RWPE2 (cell line): ENCODE measurements at regions not wholly inside any gene's neighbourhood (a gene's known extent, or its start where the extent isn't known, plus 50 kb on each side); places are given as distances from the start of the nearest gene placed in this dataset.

Experiments used
- ATAC-seq: fragments of 200-7000 bp; cut with Tn5 transposase; 3 replicates; pipeline ENCODE4 v1.9.1; 2021; ENCODE audit warnings: low read depth
- DNase-seq: peaks from one replicate; pipeline ENCODE4 v3.0.0-alpha.2; 2020; ENCODE audit warnings: low spot score
- H3K27ac ChIP-seq: fragments of 450-650 bp; 2 replicates; pipeline ENCODE4 v1.5.1; 2017; ENCODE audit warnings: mild to moderate bottlenecking; ENCODE audit not compliant: poor library complexity, severe bottlenecking
- H3K27me3 ChIP-seq: fragments of 250-450 bp; sonication (Bioruptor Pico); 2 replicates; pipeline ENCODE4 v1.5.1; 2021; ENCODE audit warnings: mild to moderate bottlenecking, moderate library complexity; ENCODE audit not compliant: insufficient read depth, poor library complexity, severe bottlenecking
- H3K36me3 ChIP-seq: fragments of 250-450 bp; sonication (Bioruptor Pico); 2 replicates; pipeline ENCODE4 v1.5.1; 2020; ENCODE audit warnings: low read depth, mild to moderate bottlenecking, moderate library complexity
- H3K4me1 ChIP-seq: fragments of 250-450 bp; sonication (Bioruptor Pico); 2 replicates; pipeline ENCODE4 v1.5.1; 2021; ENCODE audit warnings: mild to moderate bottlenecking, moderate library complexity; ENCODE audit not compliant: insufficient read depth, poor library complexity, severe bottlenecking
- H3K4me3 ChIP-seq: fragments of 250-450 bp; sonication (Bioruptor Pico); 2 replicates; pipeline ENCODE4 v1.5.1; 2021; ENCODE audit warnings: mild to moderate bottlenecking, moderate library complexity; ENCODE audit not compliant: severe bottlenecking
- H3K9me3 ChIP-seq: fragments of 250-450 bp; sonication (Bioruptor Pico); 2 replicates; pipeline ENCODE4 v1.5.1; 2021; ENCODE audit warnings: mild to moderate bottlenecking, moderate library complexity; ENCODE audit not compliant: severe bottlenecking
- CTCF ChIP-seq: fragments of 450-650 bp; IDR thresholded peaks from one replicate; pipeline ENCODE4 v1.5.1; 2017; ENCODE audit warnings: mild to moderate bottlenecking, moderate library complexity; ENCODE audit not compliant: poor library complexity, severe bottlenecking

- ATAC-seq (no peak), DNase-seq (no peak)
- Histone ChIP-seq H3K9me3 (no peaks in the 10 kb centered on the region), H3K36me3 (no peaks in the 10 kb centered on the region), H3K27ac (no peak overlapping the region), H3K4me3 (no peak overlapping the region), H3K27me3 (no peaks in the 10 kb centered on the region), H3K4me1 (peaks cover 7% of the 10 kb centered on the region)
- no peak for TF ChIP-seq CTCF
Observed at GRCh38 chr2:225995796-225996461, 596.4 kb downstream of the NYAP2 start.

DNA sequence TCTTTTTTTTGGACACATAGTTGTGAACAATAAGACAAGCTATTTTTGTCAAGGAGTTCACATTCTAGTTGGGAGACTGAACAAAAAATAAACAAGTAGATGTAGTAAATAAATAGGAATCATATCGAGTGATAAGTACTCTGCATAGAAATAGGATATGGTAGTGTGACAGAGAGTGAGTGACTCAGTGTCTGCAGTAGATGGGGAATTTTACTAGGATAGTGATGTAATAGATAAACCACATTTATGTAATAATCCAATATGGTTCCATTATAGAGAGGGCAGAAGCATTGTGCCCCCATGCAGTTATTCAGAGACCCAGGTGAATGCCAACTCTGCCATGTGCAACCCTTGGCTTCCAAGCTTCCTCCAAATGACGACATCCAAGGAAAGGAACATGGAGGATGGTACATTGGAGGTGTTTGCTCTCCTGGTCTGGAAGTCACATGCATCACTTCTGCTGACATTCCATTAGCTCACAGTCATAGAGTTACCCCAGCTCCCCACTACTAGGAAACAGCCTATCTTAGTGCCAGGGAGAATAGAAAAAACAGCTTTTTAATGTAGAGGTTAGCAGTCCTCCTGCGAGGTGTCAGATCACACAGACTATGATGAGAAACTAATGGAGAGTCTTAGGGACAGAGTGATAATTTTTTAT lies 595.4 kb downstream of the NYAP2 start:
- Histone ChIP-seq H3K9me3 (no peaks in the 10 kb centered on the region), H3K27ac (no peak overlapping the region), H3K27me3 (no peaks in the 10 kb centered on the region), H3K4me3 (no peak overlapping the region), H3K4me1 (peaks cover 7% of the 10 kb centered on the region), H3K36me3 (no peaks in the 10 kb centered on the region)
- no peak for DNase-seq
- TF ChIP-seq CTCF = no peak
- no peak for ATAC-seq

DNA sequence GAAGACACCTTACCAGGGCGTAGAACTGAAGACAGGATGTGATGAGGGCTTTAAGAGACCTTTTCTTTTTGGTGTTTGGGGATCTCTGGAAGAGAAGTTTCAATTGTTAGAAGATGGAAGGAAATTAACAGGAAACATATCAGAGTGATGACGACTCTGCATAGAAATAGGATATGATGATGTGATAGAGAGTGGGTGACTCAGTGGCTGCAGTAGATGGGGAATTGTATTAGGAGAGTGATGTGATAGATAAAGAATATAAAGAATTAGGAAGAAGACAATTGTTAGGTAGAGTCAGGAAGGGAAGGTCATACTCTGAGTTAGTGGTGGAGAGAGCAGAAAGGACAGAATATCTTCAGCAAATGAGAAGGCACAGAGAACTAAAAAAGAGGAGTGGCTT lies 593.9 kb downstream of the NYAP2 start:
- Histone ChIP-seq H3K4me3 (no peak overlapping the region), H3K27me3 (no peaks in the 10 kb centered on the region), H3K4me1 (peaks cover 7% of the 10 kb centered on the region), H3K9me3 (no peaks in the 10 kb centered on the region), H3K27ac (no peak overlapping the region), H3K36me3 (no peaks in the 10 kb centered on the region)
- ATAC-seq = peak; percentile 29; the same call in 1 of the 3 replicates
- no peak for TF ChIP-seq CTCF
- DNase-seq = no peak

GRCh38 chr2:225989809-225990208 lies 590.3 kb downstream of the NYAP2 start:
- no peak for ATAC-seq
- H3K27me3 ChIP-seq = no peaks in the 10 kb centered on the region
- no peak overlapping the region for H3K27ac ChIP-seq
- TF ChIP-seq CTCF = no peak
- H3K9me3 ChIP-seq = no peaks in the 10 kb centered on the region
- H3K36me3 ChIP-seq = no peaks in the 10 kb centered on the region
- H3K4me3 ChIP-seq = no peak overlapping the region
- no peak for DNase-seq
- peaks cover 9% of the 10 kb centered on the region for H3K4me1 ChIP-seq

- H3K27me3 ChIP-seq = no peaks in the 10 kb centered on the region
- H3K36me3 ChIP-seq = no peaks in the 10 kb centered on the region
- ATAC-seq (no peak), DNase-seq (no peak)
- no peak overlapping the region for H3K4me3 ChIP-seq
- H3K4me1 ChIP-seq = no peaks in the 10 kb centered on the region
- H3K27ac ChIP-seq = no peak overlapping the region
- no peaks in the 10 kb centered on the region for H3K9me3 ChIP-seq
- TF ChIP-seq CTCF = no peak
Observed at GRCh38 chr2:225980372-225980771, 580.9 kb downstream of the NYAP2 start.
